OCI-LY7 (cell line): ENCODE measurements at regions not wholly inside any gene's neighbourhood (a gene's known extent, or its start where the extent isn't known, plus 50 kb on each side); places are given as distances from the start of the nearest gene placed in this dataset.

Experiments
- BruUV-seq: library from RNA; stranded (reverse); fragments of 400-500 nt; replicated peaks from 2 replicates; lab custom pipeline; 2021; lab: Mats Ljungman, UMichigan
- CTCF ChIA-PET: fragments of 300-600 bp; sonication (Branson Sonifier 250); formaldehyde crosslinking; loops from one replicate; lab custom pipeline; 2022; ENCODE audit warnings: antibody characterized with exemption; ENCODE audit not compliant: unreplicated experiment; lab: Charles Lee
- POLR2A ChIA-PET: fragments of 300-600 bp; sonication (Branson Sonifier 250); formaldehyde crosslinking; loops from one replicate; lab custom pipeline; 2022; ENCODE audit warnings: antibody characterized with exemption; lab: Charles Lee
- DNase-seq: peaks from one replicate; pipeline ENCODE4 v3.0.0-alpha.2; 2015; ENCODE audit warnings: low spot score
- H2AFZ ChIP-seq: fragments of 200-600 bp; sonication (generic), shearing (Covaris generic); 2 replicates; pipeline ENCODE4 v1.6.1; 2014; ENCODE audit warnings: mild to moderate bottlenecking, antibody characterized with exemption, low read length, moderate library complexity
- H3K27ac ChIP-seq: fragments of 200-600 bp; sonication (generic); 2 replicates; pipeline ENCODE4 v1.5.1; 2014; ENCODE audit warnings: mixed run types, low read depth, mild to moderate bottlenecking, moderate library complexity, low read length, inconsistent platforms; ENCODE audit not compliant: poor library complexity, severe bottlenecking
- H3K36me3 ChIP-seq: fragments of 200-600 bp; sonication (generic); 2 replicates; pipeline ENCODE4 v1.6.1; 2014; ENCODE audit warnings: mild to moderate bottlenecking, antibody characterized with exemption, low read length, moderate library complexity, mixed read lengths; ENCODE audit not compliant: insufficient read depth
- H3K4me1 ChIP-seq: fragments of 200-600 bp; sonication (generic); 2 replicates; pipeline ENCODE4 v1.5.1; 2014; ENCODE audit warnings: mild to moderate bottlenecking, low read length; ENCODE audit not compliant: insufficient read depth, poor library complexity, severe bottlenecking
- H3K4me2 ChIP-seq: fragments of 200-600 bp; sonication (generic); 2 replicates; pipeline ENCODE4 v1.6.1; 2014; ENCODE audit warnings: mild to moderate bottlenecking, low read length
- H3K4me3 ChIP-seq: fragments of 200-600 bp; sonication (generic); 2 replicates; pipeline ENCODE4 v1.5.1; 2014; ENCODE audit warnings: mild to moderate bottlenecking, low read depth, low read length; ENCODE audit not compliant: poor library complexity, severe bottlenecking
- H3K79me2 ChIP-seq: fragments of 200-600 bp; sonication (generic); 2 replicates; pipeline ENCODE4 v1.6.1; 2016; ENCODE audit warnings: low read depth, mild to moderate bottlenecking, low read length, moderate library complexity, mixed read lengths; ENCODE audit not compliant: insufficient read depth
- H3K9me2 ChIP-seq: fragments of 200-600 bp; sonication (generic); 2 replicates; pipeline ENCODE4 v1.6.1; 2016; ENCODE audit warnings: mild to moderate bottlenecking, low read length, mixed read lengths; ENCODE audit not compliant: insufficient read depth
- H3K9me3 ChIP-seq: fragments of 200-600 bp; sonication (generic); 2 replicates; pipeline ENCODE4 v1.6.1; 2014; ENCODE audit warnings: mild to moderate bottlenecking, mixed run types, low read length, mixed read lengths
- H4K20me1 ChIP-seq: fragments of 200-600 bp; sonication (generic); 2 replicates; pipeline ENCODE4 v1.6.1; 2014; ENCODE audit warnings: mild to moderate bottlenecking, antibody characterized with exemption, low read length, moderate library complexity, mixed read lengths; ENCODE audit not compliant: insufficient read depth
- CTCF ChIP-seq: fragments of 200-600 bp; sonication (generic); conservative IDR thresholded peaks from 2 replicates; pipeline ENCODE4 v1.5.1; 2014; ENCODE audit warnings: mild to moderate bottlenecking, antibody characterized with exemption, low read length, moderate library complexity, mixed read lengths
- EZH2phosphoT487 ChIP-seq: fragments of 200-600 bp; sonication (generic); IDR thresholded peaks from 2 replicates; pipeline ENCODE4 v1.6.1; 2018; ENCODE audit warnings: low read depth, borderline replicate concordance, mild to moderate bottlenecking, mixed run types, antibody characterized with exemption, low read length, moderate library complexity, mixed read lengths
- intact Hi-C: fragments of 100-400 bp; cut with micrococcal nuclease; formaldehyde crosslinking; loops from one replicate; pipeline ENCODE4 v1.10.0; 2022; ENCODE audit not compliant: unreplicated experiment

GRCh38 chr13:69410761-69411160 is 696.9 kb upstream of the ATXN8OS start:
- Histone ChIP-seq H3K4me3 (no peak overlapping the region), H3K4me1 (no peaks in the 10 kb centered on the region), H2AFZ (no peak overlapping the region), H4K20me1 (no peaks in the 10 kb centered on the region), H3K9me3 (no peaks in the 10 kb centered on the region), H3K36me3 (no peaks in the 10 kb centered on the region), H3K4me2 (no peak overlapping the region), H3K79me2 (no peaks in the 10 kb centered on the region), H3K27ac (no peak overlapping the region), H3K9me2 (no peaks in the 10 kb centered on the region)
- no TSS peak for BruUV-seq
- CTCF ChIA-PET: no interaction called here
- TF ChIP-seq CTCF (no peak), EZH2phosphoT487 (no peak)
- DNase-seq: no peak
- intact Hi-C loops: no loop called here
- POLR2A ChIA-PET: interaction anchor here (0.5 kb wide), 1 partner anchor 1037 kb away, joined by 3 read pairs; no protein-coding TSS in a partner anchor

DNA sequence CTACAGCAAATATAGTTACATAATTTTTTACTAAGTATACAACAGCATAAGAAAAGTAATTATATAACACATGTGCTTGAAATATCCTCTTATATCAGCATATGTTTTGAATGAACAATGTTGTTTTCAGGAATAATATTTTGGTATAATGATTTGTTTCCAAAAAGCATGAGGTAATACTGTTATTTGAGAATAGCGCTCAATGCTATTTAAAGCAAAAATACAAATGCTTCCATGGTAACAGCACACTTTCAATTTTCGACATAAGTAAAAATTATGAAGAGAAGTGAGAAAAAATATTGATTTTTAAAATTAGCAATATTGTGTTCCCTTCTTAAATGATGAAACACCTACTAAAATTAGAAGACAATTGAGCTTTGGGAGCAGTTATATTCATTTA is 715.9 kb upstream of the ATXN8OS start:
- H3K9me3 ChIP-seq: no peaks in the 10 kb centered on the region
- H2AFZ ChIP-seq: no peak overlapping the region
- TF ChIP-seq CTCF (no peak), EZH2phosphoT487 (no peak)
- H3K4me1 ChIP-seq: no peaks in the 10 kb centered on the region
- DNase-seq: no peak
- no peaks in the 10 kb centered on the region for H3K9me2 ChIP-seq
- POLR2A ChIA-PET: no interaction called here
- no peaks in the 10 kb centered on the region for H3K36me3 ChIP-seq
- BruUV-seq: no TSS peak
- no peak overlapping the region for H3K4me3 ChIP-seq
- no peak overlapping the region for H3K27ac ChIP-seq
- CTCF ChIA-PET: no interaction called here
- H3K4me2 ChIP-seq: no peak overlapping the region
- intact Hi-C loops: no loop called here
- no peaks in the 10 kb centered on the region for H4K20me1 ChIP-seq
- H3K79me2 ChIP-seq: no peaks in the 10 kb centered on the region

DNA sequence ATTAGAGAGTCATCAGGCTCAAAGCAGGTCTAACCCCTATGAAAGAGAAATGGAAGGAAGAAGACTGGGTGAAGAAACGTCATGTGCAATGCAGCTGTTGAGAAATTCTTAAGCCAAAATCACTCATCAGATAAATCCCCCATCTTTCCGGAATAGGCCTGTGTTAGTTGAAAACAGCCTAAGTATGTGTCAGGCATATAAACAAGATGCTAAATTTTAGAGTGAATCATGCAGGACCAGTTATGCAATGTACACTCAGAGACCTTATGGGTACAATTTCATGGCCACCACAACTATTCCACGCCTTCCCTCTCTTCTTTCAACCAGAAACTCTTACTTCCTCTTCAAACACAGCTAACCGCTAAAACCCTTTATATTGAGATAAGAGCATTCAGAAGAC is 717.7 kb upstream of the ATXN8OS start:
- no peak overlapping the region for H3K4me3 ChIP-seq
- no peaks in the 10 kb centered on the region for H3K4me1 ChIP-seq
- POLR2A ChIA-PET: interaction anchor here (0.6 to 0.9 kb wide), 2 partner anchors 14 to 46 kb away, joined by 3 to 5 read pairs; no protein-coding TSS in a partner anchor
- H3K79me2 ChIP-seq: no peaks in the 10 kb centered on the region
- H2AFZ ChIP-seq: no peak overlapping the region
- no peaks in the 10 kb centered on the region for H3K9me2 ChIP-seq
- CTCF ChIA-PET: no interaction called here
- no TSS peak for BruUV-seq
- H3K9me3 ChIP-seq: no peaks in the 10 kb centered on the region
- H4K20me1 ChIP-seq: no peaks in the 10 kb centered on the region
- no peak overlapping the region for H3K4me2 ChIP-seq
- H3K36me3 ChIP-seq: no peaks in the 10 kb centered on the region
- no peak for DNase-seq
- TF ChIP-seq EZH2phosphoT487 (no peak), CTCF (no peak)
- intact Hi-C loops: no loop called here
- no peak overlapping the region for H3K27ac ChIP-seq
